Activated CD8-positive, alpha-beta T cell treated with anti-CD3 and anti-CD28 coated beads for 36 hours (primary cell): ENCODE measurements at regions not wholly inside any gene's neighbourhood (a gene's known extent, or its start where the extent isn't known, plus 50 kb on each side); places are given as distances from the start of the nearest gene placed in this dataset.
"Not testable (repeated sequence)": the region's sequence is repeated elsewhere in the genome, so short reads cannot be mapped to it uniquely, and the experiment has no call there.

ENCODE experiments used
- ATAC-seq: fragments of 200-7000 bp; cut with Tn5 transposase; one replicate; pipeline ENCODE4 v1.10.0; 2021; ENCODE audit warnings: mild to moderate bottlenecking, moderate library complexity
- CTCF ChIA-PET: fragments of 350-600 bp; sonication (Branson Sonifier 250); formaldehyde crosslinking; loops from one replicate; lab custom pipeline; 2021; ENCODE audit warnings: antibody characterized with exemption; lab: Charles Lee
- POLR2A ChIA-PET: fragments of 350-600 bp; sonication (Branson Sonifier 250); formaldehyde crosslinking; loops from one replicate; lab custom pipeline; 2021; ENCODE audit warnings: antibody characterized with exemption; lab: Charles Lee
- DNase-seq: peaks from one replicate; pipeline ENCODE4 v3.0.0-alpha.2; 2020
- H3K27ac Mint-ChIP-seq: one replicate; pipeline ENCODE4 v1.8.0; 2021; ENCODE audit warnings: mild to moderate bottlenecking, mixed read lengths
- H3K27me3 Mint-ChIP-seq: one replicate; pipeline ENCODE4 v1.8.0; 2021; ENCODE audit warnings: mixed read lengths
- H3K36me3 Mint-ChIP-seq: one replicate; pipeline ENCODE4 v1.8.0; 2021; ENCODE audit warnings: low read depth, mixed read lengths
- H3K4me1 Mint-ChIP-seq: one replicate; pipeline ENCODE4 v1.8.0; 2021; ENCODE audit warnings: low read depth, mixed read lengths
- H3K4me3 Mint-ChIP-seq: one replicate; pipeline ENCODE4 v1.8.0; 2021; ENCODE audit warnings: mild to moderate bottlenecking, moderate library complexity, mixed read lengths
- H3K9me3 Mint-ChIP-seq: one replicate; pipeline ENCODE4 v1.8.0; 2021; ENCODE audit warnings: mixed read lengths
- intact Hi-C: fragments of 100-400 bp; cut with micrococcal nuclease; formaldehyde crosslinking; loops from one replicate; pipeline ENCODE4 v1.10.0; 2022
- TF ChIP-seq, protein P1 (sequence below): fragments of 200-600 bp; IDR thresholded peaks from one replicate; pipeline ENCODE4 v1.8.0; 2022; ENCODE audit warnings: antibody characterized with exemption, mild to moderate bottlenecking

- POLR2A ChIA-PET: no interaction called here
- H3K27ac Mint-ChIP-seq: no peak overlapping the region
- CTCF ChIA-PET: no interaction called here
- H3K4me1 Mint-ChIP-seq: no peaks in the 10 kb centered on the region
- intact Hi-C loops: no loop called here
- peaks cover 4% of the 10 kb centered on the region for H3K9me3 Mint-ChIP-seq
- TF ChIP-seq, protein P1, sequence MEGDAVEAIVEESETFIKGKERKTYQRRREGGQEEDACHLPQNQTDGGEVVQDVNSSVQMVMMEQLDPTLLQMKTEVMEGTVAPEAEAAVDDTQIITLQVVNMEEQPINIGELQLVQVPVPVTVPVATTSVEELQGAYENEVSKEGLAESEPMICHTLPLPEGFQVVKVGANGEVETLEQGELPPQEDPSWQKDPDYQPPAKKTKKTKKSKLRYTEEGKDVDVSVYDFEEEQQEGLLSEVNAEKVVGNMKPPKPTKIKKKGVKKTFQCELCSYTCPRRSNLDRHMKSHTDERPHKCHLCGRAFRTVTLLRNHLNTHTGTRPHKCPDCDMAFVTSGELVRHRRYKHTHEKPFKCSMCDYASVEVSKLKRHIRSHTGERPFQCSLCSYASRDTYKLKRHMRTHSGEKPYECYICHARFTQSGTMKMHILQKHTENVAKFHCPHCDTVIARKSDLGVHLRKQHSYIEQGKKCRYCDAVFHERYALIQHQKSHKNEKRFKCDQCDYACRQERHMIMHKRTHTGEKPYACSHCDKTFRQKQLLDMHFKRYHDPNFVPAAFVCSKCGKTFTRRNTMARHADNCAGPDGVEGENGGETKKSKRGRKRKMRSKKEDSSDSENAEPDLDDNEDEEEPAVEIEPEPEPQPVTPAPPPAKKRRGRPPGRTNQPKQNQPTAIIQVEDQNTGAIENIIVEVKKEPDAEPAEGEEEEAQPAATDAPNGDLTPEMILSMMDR: no peak
- H3K4me3 Mint-ChIP-seq: no peak overlapping the region
- ATAC-seq (no peak), DNase-seq (no peak)
- no peaks in the 10 kb centered on the region for H3K36me3 Mint-ChIP-seq
- no peaks in the 10 kb centered on the region for H3K27me3 Mint-ChIP-seq
Observed at GRCh38 chr1:118809586-118809985, 178.6 kb downstream of the TBX15 start.

DNA sequence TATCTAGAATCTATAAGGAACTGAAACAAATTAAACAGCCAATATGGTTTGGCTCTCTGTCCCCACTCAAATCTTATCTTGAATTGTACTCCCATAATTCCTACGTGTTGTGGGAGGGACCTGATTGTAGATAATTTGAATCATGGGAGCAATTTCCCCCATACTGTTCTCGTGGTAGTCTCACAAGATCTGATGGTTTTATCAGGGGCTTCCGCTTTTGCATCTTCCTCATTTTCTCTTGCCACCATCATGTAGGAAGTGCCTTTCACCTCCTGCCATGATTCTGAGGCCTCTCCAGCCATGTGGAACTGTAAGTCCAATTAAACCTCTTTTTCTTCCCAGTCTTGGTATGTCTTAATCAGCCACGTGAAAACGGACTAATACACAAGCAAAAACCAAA is 185.0 kb downstream of the TBX15 start:
- POLR2A ChIA-PET, intact Hi-C loops, H3K27ac Mint-ChIP-seq, ATAC-seq, H3K4me1 Mint-ChIP-seq, H3K36me3 Mint-ChIP-seq, H3K27me3 Mint-ChIP-seq, H3K4me3 Mint-ChIP-seq, H3K9me3 Mint-ChIP-seq, DNase-seq, CTCF ChIA-PET: not testable (repeated sequence)

- intact Hi-C loops: no loop called here
- Mint-ChIP-seq H3K36me3 (no peaks in the 10 kb centered on the region), H3K27me3 (no peaks in the 10 kb centered on the region), H3K4me1 (no peaks in the 10 kb centered on the region), H3K9me3 (peaks cover 10% of the 10 kb centered on the region), H3K27ac (no peak overlapping the region), H3K4me3 (no peak overlapping the region)
- ATAC-seq (no peak), DNase-seq (no peak)
- TF ChIP-seq, protein P1: no peak
- POLR2A ChIA-PET: no interaction called here
- CTCF ChIA-PET: no interaction called here
Observed at GRCh38 chr1:118791094-118791691, 196.9 kb downstream of the TBX15 start.

DNA sequence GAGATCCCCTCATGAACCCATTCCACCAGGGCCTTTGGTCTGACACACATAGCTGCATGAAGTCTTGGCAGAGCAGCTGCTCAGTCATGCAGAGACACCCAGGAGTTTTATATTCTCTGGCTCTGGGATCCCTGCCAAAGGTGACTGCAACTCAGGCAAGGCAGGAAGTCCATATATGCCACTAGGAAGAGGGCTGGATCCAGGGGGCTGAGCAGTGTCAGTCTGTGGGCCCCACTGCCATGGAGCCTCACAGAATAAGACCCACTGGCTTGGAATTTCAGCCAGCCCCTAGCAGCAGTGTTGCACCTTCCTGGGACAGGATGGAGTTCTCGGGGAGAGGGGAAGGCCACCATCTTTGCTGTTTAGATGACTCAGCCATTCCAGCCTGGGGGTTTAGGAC is 199.7 kb downstream of the TBX15 start:
- no peaks in the 10 kb centered on the region for H3K4me1 Mint-ChIP-seq
- no peak overlapping the region for H3K27ac Mint-ChIP-seq
- intact Hi-C loops: no loop called here
- CTCF ChIA-PET: interaction anchor here (0.9 kb wide), 1 partner anchor 402 kb away, joined by 3 read pairs; no protein-coding TSS in a partner anchor
- no peaks in the 10 kb centered on the region for H3K27me3 Mint-ChIP-seq
- TF ChIP-seq, protein P1: no peak
- DNase-seq (no peak), ATAC-seq (no peak)
- peaks cover 10% of the 10 kb centered on the region for H3K9me3 Mint-ChIP-seq
- H3K36me3 Mint-ChIP-seq: no peaks in the 10 kb centered on the region
- no peak overlapping the region for H3K4me3 Mint-ChIP-seq
- POLR2A ChIA-PET: no interaction called here

DNA sequence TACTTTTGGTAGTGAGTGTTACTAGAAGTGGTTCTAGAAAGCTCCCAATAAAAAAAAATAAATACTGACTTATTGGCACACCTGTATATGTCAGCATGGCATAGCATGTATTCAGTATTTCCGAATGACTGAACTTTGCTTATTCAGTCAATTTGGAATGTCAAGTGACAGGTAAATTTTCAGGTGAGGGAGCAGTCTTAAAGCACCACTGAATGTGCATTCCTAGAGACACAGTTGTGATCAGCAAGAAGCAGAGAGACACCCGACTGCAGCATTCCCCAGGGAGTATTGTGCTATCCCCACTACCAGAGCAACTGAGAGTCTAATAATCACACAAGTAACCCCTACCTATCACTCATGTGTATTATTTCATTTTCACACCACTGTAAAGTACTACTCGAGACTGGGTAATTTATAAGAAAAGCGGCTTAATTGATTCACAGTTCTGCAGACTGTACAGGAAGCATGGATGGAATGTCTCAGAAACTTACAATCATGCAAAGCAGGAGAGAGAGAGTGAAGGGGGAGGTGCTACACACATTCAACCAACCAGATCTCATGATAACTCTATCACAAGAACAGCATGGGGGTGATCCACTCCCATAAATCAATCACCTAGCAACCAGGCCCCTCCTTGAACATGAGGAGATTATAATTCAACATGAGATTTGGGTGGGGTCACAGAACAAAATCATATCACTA is 201.5 kb downstream of the TBX15 start:
- TF ChIP-seq, protein P1: no peak
- no peaks in the 10 kb centered on the region for H3K36me3 Mint-ChIP-seq

More for the DNA sequence above, 201.5 kb downstream of the TBX15 start:
- ChIA-PET POLR2A (no interaction called here), CTCF (no interaction called here)
- no peaks in the 10 kb centered on the region for H3K27me3 Mint-ChIP-seq
- H3K4me1 Mint-ChIP-seq: no peaks in the 10 kb centered on the region
- no peak overlapping the region for H3K27ac Mint-ChIP-seq
- ATAC-seq: no peak
- H3K9me3 Mint-ChIP-seq: peaks cover 8% of the 10 kb centered on the region
- intact Hi-C loops: no loop called here
- H3K4me3 Mint-ChIP-seq: no peak overlapping the region
- DNase-seq: no peak
